AG09319 (cell line): ENCODE measurements at regions not wholly inside any gene's neighbourhood (a gene's known extent, or its start where the extent isn't known, plus 50 kb on each side); places are given as distances from the start of the nearest gene placed in this dataset.
"Not testable (repeated sequence)": the region's sequence is repeated elsewhere in the genome, so short reads cannot be mapped to it uniquely, and the experiment has no call there.

ENCODE experiments used
- DNase-seq: peaks from one replicate; pipeline ENCODE4 v3.0.0-alpha.2; 2010; ENCODE audit warnings: low read depth; ENCODE audit errors: extremely low read depth
- CTCF ChIP-seq: IDR thresholded peaks from 2 replicates; pipeline ENCODE4 v1.5.1; 2011; ENCODE audit warnings: low read depth, mild to moderate bottlenecking, inconsistent platforms, low read length, moderate library complexity

GRCh38 chr7:142511801-142512200, 237.5 kb upstream of the PRSS1 start:
- no peak for TF ChIP-seq CTCF
- no peak for DNase-seq

- DNase-seq, result no peak
- no peak for TF ChIP-seq CTCF
Observed at GRCh38 chr7:142511374-142511773, 237.9 kb upstream of the PRSS1 start.

- not testable (repeated sequence) for DNase-seq
Observed at GRCh38 chr7:142509235-142509634, 240.0 kb upstream of the PRSS1 start.

GRCh38 chr7:142508251-142508650, 241.0 kb upstream of the PRSS1 start:
- DNase-seq, result no peak
- TF ChIP-seq CTCF, result no peak

GRCh38 chr7:142507799-142508198, 241.5 kb upstream of the PRSS1 start:
- no peak for DNase-seq
- no peak for TF ChIP-seq CTCF

- DNase-seq, result not testable (repeated sequence)
Observed at GRCh38 chr7:142507066-142507465, 242.2 kb upstream of the PRSS1 start.

GRCh38 chr7:142506601-142507000, 242.7 kb upstream of the PRSS1 start:
- DNase-seq, result no peak
- no peak for TF ChIP-seq CTCF

- DNase-seq, result not testable (repeated sequence)
Observed at GRCh38 chr7:142503949-142504348, 245.3 kb upstream of the PRSS1 start.

GRCh38 chr7:142503036-142503435, 245.2 kb upstream of the PRSS58 start:
- no peak for DNase-seq

More at GRCh38 chr7:142503036-142503435, 245.2 kb upstream of the PRSS58 start:
- no peak for TF ChIP-seq CTCF
